H1 (cell line): ENCODE measurements at regions not wholly inside any gene's neighbourhood (a gene's known extent, or its start where the extent isn't known, plus 50 kb on each side); places are given as distances from the start of the nearest gene placed in this dataset.

ENCODE experiments used
- CTCF ChIA-PET: fragments of 300-600 bp; sonication (Branson Sonifier 250); formaldehyde crosslinking; loops from one replicate; lab custom pipeline; 2021; ENCODE audit not compliant: partially characterized antibody; lab: Charles Lee
- POLR2A ChIA-PET: fragments of 300-600 bp; sonication (Branson Sonifier 250); formaldehyde crosslinking; loops from one replicate; lab custom pipeline; 2021; ENCODE audit warnings: inconsistent platforms; ENCODE audit not compliant: partially characterized antibody; lab: Charles Lee
- DNase-seq, 2 experiments: peaks; one replicate each; pipeline versions ENCODE4 v3.0.0 to v3.0.0-alpha.2; 2010 to 2022; ENCODE audit warnings: low spot score in 2 of 2, low read depth in 1 of 2, mixed read lengths in 1 of 2
- FAIRE-seq: peaks from 2 replicates; lab custom pipeline; 2011; peaks lifted over from hg19 to GRCh38; lab: Jason Lieb, UNC
- H2AFZ ChIP-seq: 2 replicates; pipeline ENCODE4 v1.8.1; 2012; ENCODE audit warnings: low read length, inconsistent platforms
- H2AK5ac ChIP-seq: 2 replicates; pipeline ENCODE4 v1.6.1; 2013; ENCODE audit warnings: low read depth, low read length
- H2BK120ac ChIP-seq: replicated peaks from 2 replicates; pipeline ENCODE3; 2013; ENCODE audit warnings: low read depth, low read length, inconsistent platforms
- H2BK12ac ChIP-seq: 2 replicates; pipeline ENCODE4 v1.6.1; 2013; ENCODE audit warnings: low read depth, low read length
- H2BK15ac ChIP-seq: 2 replicates; pipeline ENCODE4 v1.6.1; 2013; ENCODE audit warnings: low read length
- H2BK20ac ChIP-seq: 2 replicates; pipeline ENCODE4 v1.6.1; 2013; ENCODE audit warnings: low read length
- H2BK5ac ChIP-seq: 2 replicates; pipeline ENCODE4 v1.6.1; 2013; ENCODE audit warnings: low read depth, low read length
- H3K14ac ChIP-seq: 2 replicates; pipeline ENCODE4 v1.6.1; 2013; ENCODE audit warnings: inconsistent platforms; ENCODE audit not compliant: insufficient read length
- H3K18ac ChIP-seq: 2 replicates; pipeline ENCODE4 v1.6.1; 2013; ENCODE audit warnings: low read length; ENCODE audit errors: extremely low read depth
- H3K23ac ChIP-seq: 2 replicates; pipeline ENCODE4 v1.6.1; 2013; ENCODE audit warnings: inconsistent platforms; ENCODE audit not compliant: insufficient read length
- H3K23me2 ChIP-seq: 2 replicates; pipeline ENCODE4 v1.6.1; 2013; ENCODE audit warnings: low read depth, low read length
- H3K27ac ChIP-seq: 2 replicates; pipeline ENCODE4 v1.6.1; 2011; ENCODE audit warnings: low read depth, low read length, inconsistent platforms
- H3K27me3 ChIP-seq, 4 experiments: replicated peaks in 1 of 4; 1 replicate in 1 of 4; 2 replicates in 3 of 4; pipeline versions ENCODE4 v1.6.1 to v1.8.1; 2011 to 2013; ENCODE audit warnings: low read length in 3 of 4, mild to moderate bottlenecking in 3 of 4, inconsistent platforms in 2 of 4, mixed read lengths in 2 of 4, moderate library complexity in 1 of 4; ENCODE audit not compliant: control insufficient read depth in 3 of 4, insufficient read depth in 3 of 4; ENCODE audit errors: extremely low read depth in 1 of 4
- H3K36me3 ChIP-seq, 4 experiments: 2 replicates each; pipeline versions ENCODE4 v1.6.1 to v1.8.1; 2011 to 2013; ENCODE audit warnings: mild to moderate bottlenecking in 4 of 4, low read length in 3 of 4, moderate library complexity in 2 of 4, control low read depth in 1 of 4, inconsistent platforms in 1 of 4; ENCODE audit not compliant: insufficient read depth in 4 of 4, control insufficient read depth in 2 of 4
- H3K4ac ChIP-seq: replicated peaks from 2 replicates; pipeline ENCODE3; 2013; ENCODE audit warnings: low read length, low read depth, mixed read lengths, inconsistent platforms; ENCODE audit not compliant: insufficient read length
- H3K4me1 ChIP-seq, 4 experiments: replicated peaks in 1 of 4; 1 replicate in 1 of 4; 2 replicates in 3 of 4; pipeline versions ENCODE4 v1.6.1 to v1.8.1; 2011 to 2013; ENCODE audit warnings: low read length in 3 of 4, inconsistent platforms in 2 of 4, mixed read lengths in 1 of 4; ENCODE audit not compliant: insufficient read depth in 4 of 4, control insufficient read depth in 3 of 4
- H3K4me2 ChIP-seq, 2 experiments: 2 replicates each; pipeline versions ENCODE4 v1.6.1 to v1.8.1; 2011 to 2013; ENCODE audit warnings: low read depth in 2 of 2, low read length in 2 of 2, control low read depth in 1 of 2, inconsistent platforms in 1 of 2, mild to moderate bottlenecking in 1 of 2; ENCODE audit not compliant: insufficient read depth in 1 of 2
- H3K4me3 ChIP-seq, 4 experiments: fragments of 200-600, 300-600 bp in 1 of 4; sonication (generic), shearing (Covaris generic), sonication (Bioruptor Twin) in 1 of 4; 2 replicates each; pipeline versions ENCODE4 v1.5.1 to v1.8.1; 2011 to 2016; ENCODE audit warnings: low read length in 4 of 4, low read depth in 3 of 4, control low read depth in 2 of 4, inconsistent platforms in 2 of 4, mild to moderate bottlenecking in 2 of 4, mixed read lengths in 1 of 4, moderate library complexity in 1 of 4; ENCODE audit not compliant: insufficient read depth in 2 of 4; ENCODE audit errors: extremely low read depth in 1 of 4
- H3K56ac ChIP-seq: replicated peaks from 2 replicates; pipeline ENCODE3; 2013; ENCODE audit warnings: low read depth, mild to moderate bottlenecking, mixed read lengths, low read length, inconsistent platforms; ENCODE audit not compliant: insufficient read length
- H3K79me1 ChIP-seq: 2 replicates; pipeline ENCODE4 v1.6.1; 2013; ENCODE audit warnings: low read depth, low read length, control low read depth
- H3K79me2 ChIP-seq, 2 experiments: 2 replicates each; pipeline versions ENCODE4 v1.6.1 to v1.8.1; 2012 to 2013; ENCODE audit warnings: low read length in 2 of 2, mild to moderate bottlenecking in 2 of 2, inconsistent platforms in 1 of 2; ENCODE audit not compliant: insufficient read depth in 2 of 2, control insufficient read depth in 1 of 2
- H3K9ac ChIP-seq, 4 experiments: replicated peaks in 1 of 4; 1 replicate in 1 of 4; 2 replicates in 3 of 4; pipeline versions ENCODE4 v1.6.1 to v1.8.1; 2011 to 2013; ENCODE audit warnings: low read depth in 3 of 4, low read length in 3 of 4, control low read depth in 2 of 4, mild to moderate bottlenecking in 2 of 4, moderate library complexity in 2 of 4, inconsistent platforms in 1 of 4; ENCODE audit errors: extremely low read depth in 1 of 4
- H3K9me3 ChIP-seq, 2 experiments: 2 replicates each; pipeline versions ENCODE4 v1.6.1 to v1.8.1; 2012 to 2013; ENCODE audit warnings: mild to moderate bottlenecking in 2 of 2, moderate library complexity in 2 of 2, control low read depth in 1 of 2, inconsistent platforms in 1 of 2, low read depth in 1 of 2, low read length in 1 of 2, mixed read lengths in 1 of 2; ENCODE audit not compliant: insufficient read depth in 2 of 2
- H4K20me1 ChIP-seq, 2 experiments: replicated peaks in 1 of 2; 2 replicates each; pipeline versions ENCODE3 to v1.8.1; 2011 to 2013; ENCODE audit warnings: inconsistent platforms in 2 of 2, low read length in 2 of 2, mild to moderate bottlenecking in 1 of 2; ENCODE audit not compliant: insufficient read depth in 2 of 2, control insufficient read depth in 1 of 2
- H4K5ac ChIP-seq: 2 replicates; pipeline ENCODE4 v1.6.1; 2013; ENCODE audit warnings: low read length, low read depth, mixed read lengths, inconsistent platforms; ENCODE audit not compliant: insufficient read length
- H4K8ac ChIP-seq: 2 replicates; pipeline ENCODE4 v1.8.0; 2013; ENCODE audit warnings: mild to moderate bottlenecking, moderate library complexity, low read length, inconsistent platforms; ENCODE audit not compliant: insufficient read depth; ENCODE audit errors: extremely low read depth
- H4K91ac ChIP-seq: replicated peaks from 2 replicates; pipeline ENCODE3; 2013; ENCODE audit warnings: low read length, mixed read lengths, inconsistent platforms; ENCODE audit not compliant: insufficient read length
- JUND ChIP-seq: IDR thresholded peaks from 2 replicates; pipeline ENCODE4 v1.6.1; 2011; ENCODE audit warnings: mild to moderate bottlenecking, improper control_type of control experiment, low read length
- KDM4A ChIP-seq: IDR thresholded peaks from one replicate; pipeline ENCODE4 v1.7.1; 2012; ENCODE audit warnings: low read depth, mild to moderate bottlenecking, moderate library complexity, low read length, inconsistent platforms; ENCODE audit not compliant: severe bottlenecking
- NANOG ChIP-seq: IDR thresholded peaks from 2 replicates; pipeline ENCODE4 v1.6.1; 2011; ENCODE audit warnings: low read length, low read depth, mild to moderate bottlenecking, inconsistent platforms; ENCODE audit not compliant: insufficient read depth, poor library complexity, severe bottlenecking
- RBBP5 ChIP-seq: IDR thresholded peaks from 2 replicates; pipeline ENCODE4 v1.7.1; 2012; ENCODE audit warnings: low read depth, mild to moderate bottlenecking, inconsistent platforms, low read length, moderate library complexity, borderline replicate concordance
- RFX5 ChIP-seq: IDR thresholded peaks from 2 replicates; pipeline ENCODE4 v1.6.1; 2011; ENCODE audit warnings: low read depth, low read length, improper control_type of control experiment, borderline replicate concordance
- SAP30 ChIP-seq: fragments of 300-600 bp; sonication (generic); IDR thresholded peaks from 2 replicates; pipeline ENCODE4 v1.7.1; 2012; ENCODE audit warnings: low read length, moderate library complexity, mild to moderate bottlenecking, inconsistent platforms; ENCODE audit not compliant: insufficient read depth, insufficient replicate concordance
- TAF7 ChIP-seq: optimal IDR thresholded peaks from 2 replicates; pipeline ENCODE3; 2011; ENCODE audit warnings: low read depth, mild to moderate bottlenecking, inconsistent platforms, low read length, moderate library complexity, borderline replicate concordance
- TCF12 ChIP-seq: IDR thresholded peaks from 2 replicates; pipeline ENCODE4 v1.6.1; 2011; ENCODE audit warnings: low read depth, mild to moderate bottlenecking, low read length
- YY1 ChIP-seq: IDR thresholded peaks from 2 replicates; pipeline ENCODE4 v1.6.1; 2011; ENCODE audit warnings: low read depth, mild to moderate bottlenecking, low read length
- WGBS, 2 experiments: shearing (Covaris generic) in 1 of 2; methylation state at CpG; one replicate each; pipeline versions ENCODE4 v1.1.6 to v1.1.7; 2013 to 2015; ENCODE audit warnings: low lambda C conversion rate in 2 of 2, mixed read lengths in 2 of 2, inconsistent platforms in 1 of 2, low coverage in 1 of 2, missing lambda C conversion rate in 1 of 2; ENCODE audit not compliant: insufficient replicate concordance in 2 of 2, insufficient coverage in 1 of 2, insufficient read length in 1 of 2; ENCODE audit errors: extremely low coverage in 1 of 2, missing lambda C conversion rate in 1 of 2; 5-methylcytosine and 5-hydroxymethylcytosine counted together

DNA sequence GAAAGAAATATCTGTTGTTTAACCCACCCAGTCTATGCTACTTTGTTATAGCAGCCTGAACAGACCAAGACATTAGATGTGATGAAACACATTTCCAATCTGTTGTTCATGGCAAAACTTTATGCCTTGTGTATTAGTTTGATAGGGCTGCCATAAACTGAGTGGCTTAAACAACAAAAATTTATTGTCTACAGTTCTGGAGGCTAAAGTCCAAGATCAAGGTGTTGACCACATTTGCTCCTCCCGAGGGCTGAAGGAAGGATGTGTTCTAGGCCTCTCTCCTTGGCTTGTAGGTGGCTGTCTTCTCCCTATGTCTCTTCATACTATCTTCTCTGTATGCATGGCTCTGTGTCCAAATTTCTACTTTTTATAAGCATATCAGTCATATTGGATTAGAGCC lies 94.1 kb upstream of the HIVEP3 start:
- H2BK120ac ChIP-seq: no peak overlapping the region
- H4K8ac ChIP-seq: no peak overlapping the region
- H3K18ac ChIP-seq: no peak overlapping the region
- no peak overlapping the region for H3K27ac ChIP-seq
- no peak overlapping the region for H2AK5ac ChIP-seq
- H3K23me2 ChIP-seq: no peaks in the 10 kb centered on the region
- 83% methylated on average over 1 of the region's 1 CpG; no CpG with 5 or more reads in 1 of the 2 experiments for WGBS, 2 experiments
- peaks cover 0 to 1% (median 0%) of the 10 kb centered on the region in 4 experiments; a peak in 1 of 7 replicates for H3K27me3 ChIP-seq
- no peak overlapping the region for H3K4ac ChIP-seq
- H3K9me3 ChIP-seq: no peaks in the 10 kb centered on the region
- H2BK5ac ChIP-seq: no peak overlapping the region
- H2AFZ ChIP-seq: no peak overlapping the region
- FAIRE-seq (no peak), DNase-seq (no peak)
- no peaks in the 10 kb centered on the region for H3K4me1 ChIP-seq
- no peak overlapping the region for H3K4me2 ChIP-seq
- H3K4me3 ChIP-seq: no peak overlapping the region
- no peak overlapping the region for H3K9ac ChIP-seq
- no peaks in the 10 kb centered on the region for H4K20me1 ChIP-seq
- no peaks in the 10 kb centered on the region for H3K79me1 ChIP-seq
- no peaks in the 10 kb centered on the region for H3K79me2 ChIP-seq
- H2BK12ac ChIP-seq: no peak overlapping the region
- H2BK20ac ChIP-seq: no peak overlapping the region
- TF ChIP-seq RBBP5 (no peak), JUND (no peak), NANOG (no peak), RFX5 (no peak), KDM4A (no peak), YY1 (no peak), TAF7 (no peak), SAP30 (no peak), TCF12 (no peak)
- H2BK15ac ChIP-seq: no peak overlapping the region
- no peak overlapping the region for H3K56ac ChIP-seq
- H4K91ac ChIP-seq: no peak overlapping the region
- H3K36me3 ChIP-seq: no peaks in the 10 kb centered on the region
- H3K23ac ChIP-seq: no peak overlapping the region
- no peak overlapping the region for H4K5ac ChIP-seq
- ChIA-PET POLR2A (no interaction called here), CTCF (interaction anchor here (0.6 kb wide), 1 partner anchor 58 kb away, joined by 4 read pairs; no protein-coding TSS in a partner anchor)
- no peak overlapping the region for H3K14ac ChIP-seq
